Neuronal stem cell (in vitro differentiated cells): ENCODE measurements at regions not wholly inside any gene's neighbourhood (a gene's known extent, or its start where the extent isn't known, plus 50 kb on each side); places are given as distances from the start of the nearest gene placed in this dataset.
A peak's percentile ranks its signal among the peaks of the same experiment; 100 is the strongest.

Experiments used
- DNase-seq: peaks from one replicate; pipeline ENCODE4 v3.0.0-alpha.2; 2013; ENCODE audit warnings: low spot score
- H2AFZ ChIP-seq: one replicate; pipeline ENCODE4 v1.6.1; 2013; ENCODE audit warnings: mild to moderate bottlenecking, low read length, inconsistent platforms
- H2AK5ac ChIP-seq: 2 replicates; pipeline ENCODE4 v1.6.1; 2013; ENCODE audit warnings: low read depth, mild to moderate bottlenecking, inconsistent platforms, low read length, moderate library complexity, mixed read lengths
- H2BK120ac ChIP-seq: 2 replicates; pipeline ENCODE4 v1.6.1; 2013; ENCODE audit warnings: low read depth, mild to moderate bottlenecking, inconsistent platforms, low read length, moderate library complexity, mixed read lengths
- H2BK12ac ChIP-seq: one replicate; pipeline ENCODE4 v1.6.1; 2013; ENCODE audit warnings: low read length, inconsistent platforms
- H2BK15ac ChIP-seq: 2 replicates; pipeline ENCODE4 v1.6.1; 2013; ENCODE audit warnings: mild to moderate bottlenecking, low read length, inconsistent platforms, mixed read lengths
- H2BK5ac ChIP-seq: one replicate; pipeline ENCODE4 v1.6.1; 2013; ENCODE audit warnings: inconsistent platforms, mild to moderate bottlenecking, low read length, moderate library complexity
- H3K14ac ChIP-seq: one replicate; pipeline ENCODE4 v1.6.1; 2013; ENCODE audit warnings: low read length, inconsistent platforms
- H3K18ac ChIP-seq: 2 replicates; pipeline ENCODE4 v1.6.1; 2013; ENCODE audit warnings: low read length, inconsistent platforms
- H3K23ac ChIP-seq: 2 replicates; pipeline ENCODE4 v1.6.1; 2013; ENCODE audit warnings: low read depth, mild to moderate bottlenecking, mixed read lengths, low read length, inconsistent platforms; ENCODE audit not compliant: poor library complexity
- H3K27ac ChIP-seq: replicated peaks from 3 replicates; pipeline ENCODE4 v1.5.1; 2013; ENCODE audit warnings: low read length, inconsistent platforms
- H3K27me3 ChIP-seq, 3 experiments: 2 replicates each; pipeline ENCODE4 v1.6.1; 2013; ENCODE audit warnings: low read length in 3 of 3, mild to moderate bottlenecking in 2 of 3, inconsistent platforms in 1 of 3, low read depth in 1 of 3, mixed read lengths in 1 of 3, moderate library complexity in 1 of 3; ENCODE audit not compliant: control insufficient read depth in 3 of 3, insufficient read depth in 3 of 3
- H3K36me3 ChIP-seq, 2 donors: replicated peaks in 1 of 2; 2 replicates each; pipeline ENCODE4 v1.6.1; 2013; ENCODE audit warnings: low read length in 2 of 2; ENCODE audit not compliant: control insufficient read depth in 2 of 2, insufficient read depth in 2 of 2
- H3K4ac ChIP-seq: 2 replicates; pipeline ENCODE4 v1.6.1; 2013; ENCODE audit warnings: inconsistent platforms, mild to moderate bottlenecking, low read length, moderate library complexity
- H3K4me1 ChIP-seq, 2 donors: 1 replicate in 1 of 2; 2 replicates in 1 of 2; pipeline ENCODE4 v1.6.1; 2013; ENCODE audit warnings: low read length in 2 of 2, low read depth in 1 of 2; ENCODE audit not compliant: control insufficient read depth in 2 of 2, insufficient read depth in 1 of 2
- H3K4me2 ChIP-seq: one replicate; pipeline ENCODE4 v1.6.1; 2013; ENCODE audit warnings: mild to moderate bottlenecking, low read length, inconsistent platforms; ENCODE audit not compliant: insufficient read depth, poor library complexity, severe bottlenecking
- H3K4me3 ChIP-seq, 2 donors: 2 replicates each; pipeline ENCODE4 v1.5.1; 2013; ENCODE audit warnings: low read length in 2 of 2, mild to moderate bottlenecking in 2 of 2, inconsistent platforms in 1 of 2, moderate library complexity in 1 of 2
- H3K79me1 ChIP-seq: one replicate; pipeline ENCODE4 v1.6.1; 2013; ENCODE audit warnings: low read depth, mild to moderate bottlenecking, inconsistent platforms, low read length, moderate library complexity
- H3K9ac ChIP-seq: one replicate; pipeline ENCODE4 v1.6.1; 2013; ENCODE audit warnings: mild to moderate bottlenecking, low read depth, low read length, inconsistent platforms; ENCODE audit not compliant: poor library complexity
- H3K9me3 ChIP-seq, 2 donors: replicated peaks in 1 of 2; 2 replicates each; pipeline versions ENCODE3 to v1.6.1; 2013; ENCODE audit warnings: low read length in 2 of 2, mild to moderate bottlenecking in 2 of 2, inconsistent platforms in 1 of 2, low read depth in 1 of 2, mixed read lengths in 1 of 2, moderate library complexity in 1 of 2; ENCODE audit not compliant: control insufficient read depth in 2 of 2, insufficient read depth in 1 of 2
- H4K8ac ChIP-seq: one replicate; pipeline ENCODE4 v1.6.1; 2013; ENCODE audit warnings: low read depth, mild to moderate bottlenecking, inconsistent platforms, low read length, moderate library complexity
- H4K91ac ChIP-seq: one replicate; pipeline ENCODE4 v1.6.1; 2013; ENCODE audit warnings: low read length, low read depth, mild to moderate bottlenecking, inconsistent platforms; ENCODE audit not compliant: poor library complexity
- WGBS, 2 donors: extraction: QIAGEN DNeasy Blood & Tissue Kit; methylation state at CpG; one replicate each; pipeline ENCODE4 v1.1.7; 2013; ENCODE audit warnings: missing lambda C conversion rate in 2 of 2, mixed read lengths in 1 of 2; ENCODE audit not compliant: insufficient read length in 2 of 2, insufficient replicate concordance in 1 of 2; ENCODE audit errors: extremely low coverage in 2 of 2; 5-methylcytosine and 5-hydroxymethylcytosine counted together

DNA sequence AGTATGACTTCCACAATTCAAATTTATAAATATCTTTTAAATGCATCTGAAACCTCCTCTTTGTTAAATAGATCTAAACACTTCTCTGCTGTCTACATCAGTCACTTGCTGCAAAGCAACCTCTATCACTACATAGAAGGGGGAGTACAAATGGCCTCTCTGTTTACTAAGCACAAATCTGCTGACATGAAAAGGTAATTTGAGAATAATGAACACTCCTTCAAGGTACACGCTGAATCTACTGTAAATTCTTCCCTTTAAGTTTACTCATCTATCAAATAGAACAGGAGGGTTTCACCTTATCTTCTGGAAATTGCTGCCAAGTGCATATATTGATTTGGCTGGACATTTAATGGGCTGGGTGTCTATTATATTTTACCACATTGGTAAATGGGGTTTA lies 879.6 kb downstream of the SUCLG1 start:
- Histone ChIP-seq H2AFZ (no peak overlapping the region), H2BK5ac (no peak overlapping the region), H3K9me3 (no peaks in the 10 kb centered on the region), H3K36me3 (no peaks in the 10 kb centered on the region), H3K23ac (no peak overlapping the region), H2AK5ac (no peak overlapping the region), H3K9ac (no peak overlapping the region), H3K4me3 (no peak overlapping the region), H3K4ac (no peak overlapping the region), H3K4me2 (no peak overlapping the region), H2BK120ac (no peak overlapping the region), H3K4me1 (peaks cover under 1 to 3% of the 10 kb centered on the region in 2 donors), H4K91ac (no peak overlapping the region), H3K27me3 (no peaks in the 10 kb centered on the region), H2BK12ac (no peak overlapping the region), H3K79me1 (no peaks in the 10 kb centered on the region), H4K8ac (no peak overlapping the region), H3K27ac (no peak overlapping the region), H2BK15ac (no peak overlapping the region), H3K18ac (no peak overlapping the region), H3K14ac (no peak overlapping the region)
- no CpG with 5 or more reads among the region's 1 CpG for WGBS, 2 donors
- DNase-seq: no peak

DNA sequence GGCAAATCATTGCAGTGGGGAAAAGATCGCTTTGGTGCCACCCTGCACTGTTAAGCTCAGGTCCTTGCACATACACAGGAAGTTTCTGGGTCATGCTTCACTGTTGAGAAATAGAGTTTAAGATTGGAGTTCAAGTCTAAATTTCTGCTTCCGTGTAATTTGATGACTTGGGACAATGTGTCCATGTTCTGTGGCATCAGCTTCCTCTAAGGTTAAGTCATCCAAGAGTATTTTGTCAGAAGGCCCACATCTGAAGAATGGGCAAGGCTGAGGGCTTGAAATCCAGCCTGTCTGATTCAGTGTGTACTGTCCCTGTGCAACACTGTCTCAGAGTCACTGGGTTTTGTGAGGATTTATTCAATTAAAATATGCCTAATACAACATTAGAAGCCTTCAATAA lies 880.7 kb downstream of the SUCLG1 start:
- Histone ChIP-seq H2BK15ac (no peak overlapping the region), H3K9me3 (no peaks in the 10 kb centered on the region), H3K4ac (no peak overlapping the region), H3K14ac (no peak overlapping the region), H3K79me1 (no peaks in the 10 kb centered on the region), H3K23ac (no peak overlapping the region), H4K91ac (no peak overlapping the region), H2AFZ (no peak overlapping the region), H2AK5ac (no peak overlapping the region), H3K27ac (no peak overlapping the region), H2BK12ac (no peak overlapping the region), H2BK120ac (no peak overlapping the region), H2BK5ac (no peak overlapping the region), H3K36me3 (no peaks in the 10 kb centered on the region), H3K4me2 (no peak overlapping the region), H3K9ac (no peak overlapping the region), H3K4me3 (no peak overlapping the region), H3K27me3 (no peaks in the 10 kb centered on the region), H4K8ac (no peak overlapping the region), H3K4me1 (no peaks in the 10 kb centered on the region), H3K18ac (no peak overlapping the region)
- no CpG with 5 or more reads among the region's 2 CpGs for WGBS, 2 donors
- DNase-seq: no peak

DNA sequence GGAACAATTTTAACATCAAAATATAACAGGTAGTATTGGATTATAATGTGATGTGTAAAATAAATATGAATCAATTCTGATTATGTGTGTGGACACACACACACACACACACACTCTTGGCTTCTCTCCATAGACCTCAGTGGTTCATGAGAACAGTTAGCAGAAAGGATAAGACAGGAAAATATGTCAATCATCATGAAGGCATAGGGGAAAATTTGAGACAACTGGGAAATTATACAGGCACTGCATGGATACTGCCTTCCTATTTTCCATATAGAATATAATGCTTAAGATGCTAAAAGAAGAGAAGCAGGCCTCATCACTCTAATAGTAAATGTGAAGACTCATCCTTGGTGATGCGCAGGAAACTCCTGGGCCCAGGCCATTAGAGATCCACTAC lies 884.5 kb downstream of the SUCLG1 start:
- Histone ChIP-seq H3K23ac (no peak overlapping the region), H3K4me2 (no peak overlapping the region), H3K4ac (no peak overlapping the region), H3K9ac (no peak overlapping the region), H2BK5ac (no peak overlapping the region), H3K4me3 (no peak overlapping the region), H3K9me3 (no peaks in the 10 kb centered on the region), H4K91ac (no peak overlapping the region), H3K18ac (peak overlapping the region; percentile 40), H2BK120ac (no peak overlapping the region), H2AFZ (no peak overlapping the region), H3K27ac (no peak overlapping the region), H3K36me3 (no peaks in the 10 kb centered on the region), H2BK15ac (no peak overlapping the region), H3K4me1 (no peaks in the 10 kb centered on the region), H3K79me1 (no peaks in the 10 kb centered on the region), H2AK5ac (no peak overlapping the region), H3K14ac (no peak overlapping the region), H3K27me3 (no peaks in the 10 kb centered on the region), H4K8ac (no peak overlapping the region), H2BK12ac (no peak overlapping the region)
- no peak for DNase-seq
- no CpG with 5 or more reads among the region's 1 CpG for WGBS, 2 donors

DNA sequence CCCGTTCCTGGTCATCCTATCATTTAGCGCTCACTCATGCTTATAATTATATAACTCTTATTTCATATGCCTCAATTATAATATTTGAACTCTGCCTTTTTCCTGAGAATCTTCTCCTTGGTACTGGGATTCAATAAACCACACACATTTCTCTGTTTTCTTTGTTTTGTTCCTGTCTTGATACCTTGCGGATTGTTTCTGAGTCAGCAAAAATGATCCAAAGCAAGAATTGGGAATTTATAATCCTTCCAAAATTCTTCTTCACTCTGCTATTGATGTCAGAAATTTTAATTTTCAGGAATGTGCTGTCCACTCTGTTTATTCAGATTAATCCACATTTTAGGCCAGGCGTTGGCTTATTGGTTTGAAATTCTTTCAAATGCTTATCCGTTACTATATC lies 886.0 kb downstream of the SUCLG1 start:
- Histone ChIP-seq H2AFZ (no peak overlapping the region), H4K8ac (no peak overlapping the region), H3K27ac (no peak overlapping the region), H3K18ac (no peak overlapping the region), H3K36me3 (no peaks in the 10 kb centered on the region), H3K4me1 (no peaks in the 10 kb centered on the region), H3K9ac (no peak overlapping the region), H2BK12ac (no peak overlapping the region), H4K91ac (no peak overlapping the region), H2AK5ac (no peak overlapping the region), H3K14ac (no peak overlapping the region), H3K27me3 (no peaks in the 10 kb centered on the region), H3K79me1 (no peaks in the 10 kb centered on the region), H2BK120ac (no peak overlapping the region), H2BK5ac (no peak overlapping the region), H3K4me3 (no peak overlapping the region), H3K4me2 (no peak overlapping the region), H3K4ac (no peak overlapping the region), H3K23ac (no peak overlapping the region), H3K9me3 (no peaks in the 10 kb centered on the region), H2BK15ac (no peak overlapping the region)
- WGBS, 2 donors: no CpG with 5 or more reads among the region's 5 CpGs
- no peak for DNase-seq
